Osteoblast (primary cell): ENCODE measurements at regions not wholly inside any gene's neighbourhood (a gene's known extent, or its start where the extent isn't known, plus 50 kb on each side); places are given as distances from the start of the nearest gene placed in this dataset.

Experiments
- DNase-seq: peaks from one replicate; pipeline ENCODE4 v3.0.0; 2011; ENCODE audit warnings: low spot score, mixed read lengths; ENCODE audit not compliant: insufficient read length; ENCODE audit errors: missing footprints
- H2AFZ ChIP-seq: 2 replicates; pipeline ENCODE4 v1.6.0; 2011; ENCODE audit warnings: mild to moderate bottlenecking, low read length
- H3K27ac ChIP-seq: 2 replicates; pipeline ENCODE4 v1.5.1; 2011; ENCODE audit warnings: mild to moderate bottlenecking, low read depth, low read length, moderate library complexity
- H3K27me3 ChIP-seq: 2 replicates; pipeline ENCODE4 v1.6.0; 2012; ENCODE audit warnings: mild to moderate bottlenecking, control low read depth, inconsistent platforms, low read length, moderate library complexity; ENCODE audit not compliant: insufficient read depth
- H3K36me3 ChIP-seq: 2 replicates; pipeline ENCODE4 v1.5.1; 2011; ENCODE audit warnings: mild to moderate bottlenecking, low read length, control low read depth, moderate library complexity; ENCODE audit not compliant: insufficient read depth
- H3K4me1 ChIP-seq: 2 replicates; pipeline ENCODE4 v1.5.1; 2011; ENCODE audit warnings: mild to moderate bottlenecking, low read length, control low read depth, moderate library complexity; ENCODE audit not compliant: insufficient read depth
- H3K4me2 ChIP-seq: 2 replicates; pipeline ENCODE4 v1.6.0; 2011; ENCODE audit warnings: mild to moderate bottlenecking, low read length; ENCODE audit not compliant: insufficient read depth
- H3K4me3 ChIP-seq: fragments of 200-600 bp; sonication (generic); 3 replicates; pipeline ENCODE4 v1.5.1; 2012; ENCODE audit warnings: mild to moderate bottlenecking, low read length, inconsistent platforms; ENCODE audit not compliant: insufficient read depth
- H3K79me2 ChIP-seq: 2 replicates; pipeline ENCODE4 v1.6.0; 2012; ENCODE audit warnings: mild to moderate bottlenecking, low read length, control low read depth, inconsistent platforms; ENCODE audit not compliant: insufficient read depth
- H3K9me3 ChIP-seq: 2 replicates; pipeline ENCODE4 v1.5.1; 2011; ENCODE audit warnings: low read depth, low read length, control low read depth
- H4K20me1 ChIP-seq: 2 replicates; pipeline ENCODE4 v1.6.0; 2012; ENCODE audit warnings: mild to moderate bottlenecking, low read length, control low read depth; ENCODE audit not compliant: insufficient read depth
- CTCF ChIP-seq: IDR thresholded peaks from 2 replicates; pipeline ENCODE4 v1.5.1; 2011; ENCODE audit warnings: mild to moderate bottlenecking, low read depth, low read length, moderate library complexity; ENCODE audit errors: extremely low read depth

- Histone ChIP-seq H3K36me3 (no peaks in the 10 kb centered on the region), H3K27me3 (no peaks in the 10 kb centered on the region), H3K4me3 (no peak overlapping the region), H2AFZ (no peak overlapping the region), H3K9me3 (no peaks in the 10 kb centered on the region), H3K27ac (no peak overlapping the region), H3K4me1 (no peaks in the 10 kb centered on the region), H3K4me2 (no peak overlapping the region), H4K20me1 (no peaks in the 10 kb centered on the region), H3K79me2 (no peaks in the 10 kb centered on the region)
- no peak for DNase-seq
- TF ChIP-seq CTCF = no peak
These were observed 176.9 kb upstream of the COL1A2 start for GRCh38 chr7:94217766-94218165.

- no peaks in the 10 kb centered on the region for H3K79me2 ChIP-seq
- H3K9me3 ChIP-seq = no peaks in the 10 kb centered on the region
- H3K4me3 ChIP-seq = no peak overlapping the region
- H2AFZ ChIP-seq = no peak overlapping the region
- no peak for DNase-seq
- no peaks in the 10 kb centered on the region for H3K36me3 ChIP-seq
- no peak overlapping the region for H3K27ac ChIP-seq
- H3K27me3 ChIP-seq = no peaks in the 10 kb centered on the region
- TF ChIP-seq CTCF = no peak
- peaks cover 8% of the 10 kb centered on the region for H3K4me1 ChIP-seq
- no peak overlapping the region for H3K4me2 ChIP-seq
- H4K20me1 ChIP-seq = no peaks in the 10 kb centered on the region
These were observed 172.2 kb upstream of the COL1A2 start for GRCh38 chr7:94222516-94222915.

GRCh38 chr7:94223375-94224084 is 171.2 kb upstream of the COL1A2 start:
- Histone ChIP-seq H3K4me3 (peak overlapping the region; percentile 40), H3K79me2 (no peaks in the 10 kb centered on the region), H3K9me3 (no peaks in the 10 kb centered on the region), H3K4me2 (peak overlapping the region; percentile 79), H3K36me3 (no peaks in the 10 kb centered on the region), H3K27me3 (no peaks in the 10 kb centered on the region), H2AFZ (peak overlapping the region; percentile 65), H4K20me1 (no peaks in the 10 kb centered on the region), H3K27ac (no peak overlapping the region), H3K4me1 (peaks cover 8% of the 10 kb centered on the region)
- peak; percentile 73 for TF ChIP-seq CTCF
- no peak for DNase-seq

GRCh38 chr7:94228223-94228622 is 166.5 kb upstream of the COL1A2 start:
- Histone ChIP-seq H3K79me2 (no peaks in the 10 kb centered on the region), H3K4me1 (peaks cover 8% of the 10 kb centered on the region), H2AFZ (no peak overlapping the region), H3K27me3 (no peaks in the 10 kb centered on the region), H3K36me3 (no peaks in the 10 kb centered on the region), H3K9me3 (no peaks in the 10 kb centered on the region), H3K4me2 (no peak overlapping the region), H4K20me1 (no peaks in the 10 kb centered on the region), H3K4me3 (no peak overlapping the region), H3K27ac (no peak overlapping the region)
- DNase-seq = no peak
- no peak for TF ChIP-seq CTCF
